Sigmoid colon (tissue), 6 donors: ENCODE measurements at regions not wholly inside any gene's neighbourhood (a gene's known extent, or its start where the extent isn't known, plus 50 kb on each side); places are given as distances from the start of the nearest gene placed in this dataset.

Experiments
- DNase-seq: peaks from one replicate; pipeline ENCODE4 v3.0.0-alpha.2; 2019
- H3K27ac ChIP-seq, 4 donors: fragments of 200-600 bp; sonication (generic); one replicate each; pipeline ENCODE4 v1.5.1; 2016 to 2019; ENCODE audit warnings: mild to moderate bottlenecking in 1 of 4
- H3K27me3 ChIP-seq, 3 donors: fragments of 200-600 bp; sonication (generic); one replicate each; pipeline ENCODE4 v1.5.1; 2019; ENCODE audit warnings: mild to moderate bottlenecking in 1 of 3
- H3K36me3 ChIP-seq, 4 donors: fragments of 200-600 bp; sonication (generic); one replicate each; pipeline ENCODE4 v1.5.1; 2016 to 2019
- H3K4me1 ChIP-seq, 4 donors: fragments of 200-600 bp; sonication (generic); one replicate each; pipeline ENCODE4 v1.5.1; 2017 to 2019
- H3K4me3 ChIP-seq, 4 donors: fragments of 200-600 bp; sonication (generic); one replicate each; pipeline ENCODE4 v1.5.1; 2017 to 2019; ENCODE audit warnings: mild to moderate bottlenecking in 2 of 4, moderate library complexity in 1 of 4
- H3K9me3 ChIP-seq, 4 donors: fragments of 200-600 bp in 3 of 4; sonication (generic) in 3 of 4; one replicate each; pipeline versions ENCODE4 v1.5.1 to v1.6.1; 2013 to 2019
- CTCF ChIP-seq, 4 experiments: fragments of 450-650 bp in 3 of 4; fragments of 200-600 bp in 1 of 4; IDR thresholded peaks; one replicate each; pipeline ENCODE4 v1.5.1; 2016 to 2019; ENCODE audit warnings: antibody characterized with exemption in 4 of 4, mild to moderate bottlenecking in 3 of 4, moderate library complexity in 2 of 4
- EP300 ChIP-seq, 4 donors: sonication (generic); formaldehyde crosslinking; IDR thresholded peaks; one replicate each; pipeline ENCODE4 v1.6.1; 2017; ENCODE audit warnings: antibody characterized with exemption in 4 of 4
- POLR2A ChIP-seq, 2 donors: fragments of 450-650 bp; IDR thresholded peaks; one replicate each; pipeline ENCODE4 v1.6.1; 2016; ENCODE audit warnings: antibody characterized with exemption in 2 of 2, mild to moderate bottlenecking in 2 of 2, moderate library complexity in 2 of 2
- POLR2AphosphoS5 ChIP-seq, 4 donors: sonication (generic); formaldehyde crosslinking; IDR thresholded peaks; one replicate each; pipeline ENCODE4 v1.6.1; 2017; ENCODE audit warnings: antibody characterized with exemption in 4 of 4
- WGBS, 2 donors: extraction: QIAGEN DNeasy Blood & Tissue Kit; methylation state at CpG; one replicate each; pipeline ENCODE4 v1.1.7; 2013; 5-methylcytosine and 5-hydroxymethylcytosine counted together
- intact Hi-C: fragments of 100-400 bp; cut with DNase I; formaldehyde crosslinking; loops from one replicate; pipeline ENCODE4 v1.15.1; 2023
- donor health status: healthy with polysubstance abuse.
- donor health status: healthy.

GRCh38 chr5:172584638-172585037 is 56.4 kb upstream of the NEURL1B start:
- WGBS, 2 donors, result 84 to 87% methylated on average over 8 of the region's 8 CpGs
- Histone ChIP-seq H3K27ac (peak overlapping the region; percentile 52 to 75 (median 61)), H3K36me3 (no peaks in the 10 kb centered on the region), H3K4me3 (no peak overlapping the region), H3K4me1 (peaks cover 0 to 12% (median 5%) of the 10 kb centered on the region in 4 donors), H3K9me3 (no peaks in the 10 kb centered on the region), H3K27me3 (no peaks in the 10 kb centered on the region)
- TF ChIP-seq CTCF (IDR thresholded peaks at IDR 0.05) (no peak), POLR2A (IDR thresholded peaks at IDR 0.05) (no peak), POLR2AphosphoS5 (IDR thresholded peaks at IDR 0.05) (no peak), EP300 (IDR thresholded peaks at IDR 0.05) (no peak)
- intact Hi-C loops, result no loop called here
- no peak for DNase-seq

- Histone ChIP-seq H3K4me3 (no peak overlapping the region), H3K27ac (peak overlapping the region; percentile 52 to 75 (median 61)), H3K4me1 (peaks cover 0 to 12% (median 5%) of the 10 kb centered on the region in 4 donors), H3K9me3 (no peaks in the 10 kb centered on the region), H3K36me3 (no peaks in the 10 kb centered on the region), H3K27me3 (no peaks in the 10 kb centered on the region)
- 66 to 69% methylated on average over 7 of the region's 7 CpGs for WGBS, 2 donors
- intact Hi-C loops, result no loop called here
- peak; percentile 81 for DNase-seq
- TF ChIP-seq POLR2AphosphoS5 (IDR thresholded peaks at IDR 0.05) (peak; percentile 5 to 67 (median 50)), CTCF (IDR thresholded peaks at IDR 0.05) (no peak), EP300 (IDR thresholded peaks at IDR 0.05) (peak in 1 of 4 donors; percentile 13)
Measured at GRCh38 chr5:172583931-172584511, 57.0 kb upstream of the NEURL1B start.

- no peak for DNase-seq
- Histone ChIP-seq H3K27me3 (no peaks in the 10 kb centered on the region), H3K9me3 (no peaks in the 10 kb centered on the region), H3K4me1 (peaks cover 0 to 12% (median 5%) of the 10 kb centered on the region in 4 donors), H3K27ac (peak overlapping the region in 3 of 4 donors; percentile 52 to 75 (median 61)), H3K36me3 (no peaks in the 10 kb centered on the region), H3K4me3 (no peak overlapping the region)
- no peak for TF ChIP-seq CTCF (IDR thresholded peaks at IDR 0.05)
- TF ChIP-seq POLR2A (IDR thresholded peaks at IDR 0.05), result no peak
- TF ChIP-seq EP300 (IDR thresholded peaks at IDR 0.05), result no peak
- TF ChIP-seq POLR2AphosphoS5 (IDR thresholded peaks at IDR 0.05), result no peak
- intact Hi-C loops, result no loop called here
- WGBS, 2 donors, result 93 to 94% methylated on average over 6 of the region's 6 CpGs
Measured at GRCh38 chr5:172582940-172583339, 58.1 kb upstream of the NEURL1B start.

- 55 to 59% methylated on average over 4 of the region's 4 CpGs for WGBS, 2 donors
- Histone ChIP-seq H3K36me3 (no peaks in the 10 kb centered on the region), H3K4me1 (peaks cover 0 to 13% (median 5%) of the 10 kb centered on the region in 4 donors), H3K9me3 (no peaks in the 10 kb centered on the region), H3K4me3 (no peak overlapping the region), H3K27ac (no peak overlapping the region), H3K27me3 (no peaks in the 10 kb centered on the region)
- no peak for DNase-seq
- intact Hi-C loops, result no loop called here
- no peak for TF ChIP-seq POLR2AphosphoS5 (IDR thresholded peaks at IDR 0.05)
- no peak for TF ChIP-seq CTCF (IDR thresholded peaks at IDR 0.05)
Measured at GRCh38 chr5:172581315-172581714, 59.7 kb upstream of the NEURL1B start.
